MM.1S (cell line): ENCODE measurements at regions not wholly inside any gene's neighbourhood (a gene's known extent, or its start where the extent isn't known, plus 50 kb on each side); places are given as distances from the start of the nearest gene placed in this dataset.

Experiments used
- DNase-seq: peaks from one replicate; pipeline ENCODE4 v3.0.0-alpha.2; 2015
- H2AFZ ChIP-seq: fragments of 300-600 bp; sonication (generic); 2 replicates; pipeline ENCODE4 v1.6.0; 2016; ENCODE audit warnings: antibody characterized with exemption, low read length
- H3F3A ChIP-seq: fragments of 300-600 bp; sonication (generic); 2 replicates; pipeline ENCODE4 v1.6.1; 2016; ENCODE audit warnings: mild to moderate bottlenecking, antibody characterized with exemption, low read length, moderate library complexity, mixed read lengths; ENCODE audit not compliant: insufficient read depth
- H3K27ac ChIP-seq: fragments of 300-600 bp; sonication (generic); 2 replicates; pipeline ENCODE4 v1.5.1; 2016; ENCODE audit warnings: mild to moderate bottlenecking, low read length
- H3K27me3 ChIP-seq: fragments of 300-600 bp; sonication (generic); replicated peaks from 2 replicates; pipeline ENCODE4 v1.6.0; 2016; ENCODE audit warnings: low read length; ENCODE audit not compliant: insufficient read depth
- H3K36me3 ChIP-seq: fragments of 300-600 bp; sonication (generic); replicated peaks from 2 replicates; pipeline ENCODE4 v1.6.1; 2016; ENCODE audit warnings: mild to moderate bottlenecking, low read length, mixed read lengths; ENCODE audit not compliant: insufficient read depth
- H3K4me1 ChIP-seq: fragments of 300-600 bp; sonication (generic); 2 replicates; pipeline ENCODE4 v1.6.1; 2016; ENCODE audit warnings: low read length, mixed read lengths
- H3K4me2 ChIP-seq: fragments of 300-600 bp; sonication (generic); 2 replicates; pipeline ENCODE4 v1.6.0; 2016; ENCODE audit warnings: low read depth, low read length
- H3K4me3 ChIP-seq: fragments of 300-600 bp; sonication (generic); 2 replicates; pipeline ENCODE4 v1.5.1; 2016; ENCODE audit warnings: low read length, mixed read lengths
- H3K79me2 ChIP-seq: fragments of 300-600 bp; sonication (generic); 2 replicates; pipeline ENCODE4 v1.6.1; 2016; ENCODE audit warnings: mixed run types, low read length, mixed read lengths
- H3K9ac ChIP-seq: fragments of 300-600 bp; sonication (generic); 2 replicates; pipeline ENCODE4 v1.6.1; 2016; ENCODE audit warnings: low read length, mixed read lengths
- H3K9me2 ChIP-seq: fragments of 300-600 bp; sonication (generic); replicated peaks from 2 replicates; pipeline ENCODE4 v1.6.1; 2016; ENCODE audit warnings: mild to moderate bottlenecking, low read length, mixed read lengths; ENCODE audit not compliant: insufficient read depth
- H3K9me3 ChIP-seq: fragments of 300-600 bp; sonication (generic); replicated peaks from 2 replicates; pipeline ENCODE4 v1.6.1; 2016; ENCODE audit warnings: mild to moderate bottlenecking, low read length, mixed read lengths; ENCODE audit not compliant: insufficient read depth
- H4K20me1 ChIP-seq: fragments of 300-600 bp; sonication (generic); 2 replicates; pipeline ENCODE4 v1.6.1; 2016; ENCODE audit warnings: mild to moderate bottlenecking, low read length, moderate library complexity, mixed read lengths; ENCODE audit not compliant: insufficient read depth
- EZH2 ChIP-seq: fragments of 300-600 bp; sonication (generic); optimal IDR thresholded peaks from 2 replicates; pipeline ENCODE3; 2017; ENCODE audit warnings: low read depth, mild to moderate bottlenecking, antibody characterized with exemption, low read length, mixed read lengths
- EZH2phosphoT487 ChIP-seq: fragments of 300-600 bp; sonication (generic); IDR thresholded peaks from 2 replicates; pipeline ENCODE4 v1.6.1; 2018; ENCODE audit warnings: antibody characterized with exemption, low read length
- TF ChIP-seq, protein P1 (sequence below): fragments of 300-600 bp; sonication (generic); IDR thresholded peaks from 2 replicates; pipeline ENCODE4 v1.5.1; 2016; ENCODE audit warnings: antibody characterized with exemption, low read length, mixed read lengths

DNA sequence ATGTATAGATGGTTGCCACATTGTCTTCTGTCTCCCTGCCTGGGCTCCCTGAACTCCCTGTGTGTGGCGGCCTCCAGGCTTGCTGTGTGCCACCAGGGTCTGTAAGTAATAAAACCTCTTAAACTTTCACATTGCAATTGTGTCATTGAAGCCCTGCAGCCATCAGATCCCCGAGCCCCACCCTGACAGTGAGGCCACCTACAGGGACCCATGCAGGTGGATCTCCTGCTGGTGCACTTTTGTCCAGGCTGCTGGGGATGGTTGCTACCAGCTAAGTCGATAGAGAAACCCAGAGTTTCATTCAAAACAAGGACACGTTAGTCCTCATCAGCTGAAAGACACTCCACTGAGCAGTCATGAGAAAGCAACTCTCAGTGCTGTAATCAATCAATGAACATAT is 133.6 kb upstream of the PRICKLE2 start:
- Histone ChIP-seq H3K27me3 (no peaks in the 10 kb centered on the region), H3K9me2 (no peaks in the 10 kb centered on the region), H3K4me2 (peak overlapping the region; percentile 52; the same call in 1 of the 2 replicates), H3K79me2 (no peaks in the 10 kb centered on the region), H3F3A (peaks cover 48% of the 10 kb centered on the region), H4K20me1 (no peaks in the 10 kb centered on the region), H2AFZ (no peak overlapping the region; the same call in 1 of the 2 replicates), H3K4me3 (no peak overlapping the region), H3K27ac (peak overlapping the region; percentile 82; the same call in 1 of the 2 replicates), H3K36me3 (no peaks in the 10 kb centered on the region), H3K9me3 (no peaks in the 10 kb centered on the region), H3K4me1 (peaks cover 76% of the 10 kb centered on the region), H3K9ac (0 out of 2 replicates have a peak overlapping the region, but pooled peaks have one; percentile 16)
- TF ChIP-seq, protein P1, sequence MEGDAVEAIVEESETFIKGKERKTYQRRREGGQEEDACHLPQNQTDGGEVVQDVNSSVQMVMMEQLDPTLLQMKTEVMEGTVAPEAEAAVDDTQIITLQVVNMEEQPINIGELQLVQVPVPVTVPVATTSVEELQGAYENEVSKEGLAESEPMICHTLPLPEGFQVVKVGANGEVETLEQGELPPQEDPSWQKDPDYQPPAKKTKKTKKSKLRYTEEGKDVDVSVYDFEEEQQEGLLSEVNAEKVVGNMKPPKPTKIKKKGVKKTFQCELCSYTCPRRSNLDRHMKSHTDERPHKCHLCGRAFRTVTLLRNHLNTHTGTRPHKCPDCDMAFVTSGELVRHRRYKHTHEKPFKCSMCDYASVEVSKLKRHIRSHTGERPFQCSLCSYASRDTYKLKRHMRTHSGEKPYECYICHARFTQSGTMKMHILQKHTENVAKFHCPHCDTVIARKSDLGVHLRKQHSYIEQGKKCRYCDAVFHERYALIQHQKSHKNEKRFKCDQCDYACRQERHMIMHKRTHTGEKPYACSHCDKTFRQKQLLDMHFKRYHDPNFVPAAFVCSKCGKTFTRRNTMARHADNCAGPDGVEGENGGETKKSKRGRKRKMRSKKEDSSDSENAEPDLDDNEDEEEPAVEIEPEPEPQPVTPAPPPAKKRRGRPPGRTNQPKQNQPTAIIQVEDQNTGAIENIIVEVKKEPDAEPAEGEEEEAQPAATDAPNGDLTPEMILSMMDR = peak; percentile 16
- no peak for TF ChIP-seq EZH2
- DNase-seq = peak; percentile 80

DNA sequence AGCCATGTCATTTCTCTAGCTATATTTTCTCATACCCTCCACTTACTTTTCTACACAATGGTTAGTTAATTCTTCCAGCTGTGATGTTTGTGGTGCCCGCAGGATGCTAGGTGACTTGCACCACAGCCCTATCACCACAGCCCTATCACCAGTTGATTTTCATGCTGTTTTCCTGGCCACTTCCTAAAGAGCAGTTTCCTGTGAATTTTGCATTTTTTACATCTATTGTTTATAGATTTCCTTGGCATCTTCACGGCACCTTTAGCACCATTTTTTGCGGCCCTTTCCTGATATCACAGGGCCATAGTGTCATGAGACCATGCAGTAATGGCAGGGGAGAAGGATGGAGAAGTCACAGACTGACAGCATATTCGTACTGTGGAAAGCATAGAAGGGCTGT is 132.9 kb upstream of the PRICKLE2 start:
- no peak for TF ChIP-seq EZH2
- TF ChIP-seq, protein P1 = no peak
- no peak for TF ChIP-seq EZH2phosphoT487
- H3K36me3 ChIP-seq = no peaks in the 10 kb centered on the region
- no peaks in the 10 kb centered on the region for H4K20me1 ChIP-seq
- peak overlapping the region; percentile 52; the same call in 1 of the 2 replicates for H3K4me2 ChIP-seq
- H3K4me3 ChIP-seq = no peak overlapping the region
- H3K27ac ChIP-seq = peak overlapping the region; percentile 82; the same call in 1 of the 2 replicates
- H3F3A ChIP-seq = peaks cover 43% of the 10 kb centered on the region
- H3K9ac ChIP-seq = no peak overlapping the region
- no peak overlapping the region for H2AFZ ChIP-seq
- no peaks in the 10 kb centered on the region for H3K9me2 ChIP-seq
- no peaks in the 10 kb centered on the region for H3K9me3 ChIP-seq
- no peak for DNase-seq
- H3K4me1 ChIP-seq = peaks cover 74% of the 10 kb centered on the region
- no peaks in the 10 kb centered on the region for H3K27me3 ChIP-seq
- no peaks in the 10 kb centered on the region for H3K79me2 ChIP-seq

DNA sequence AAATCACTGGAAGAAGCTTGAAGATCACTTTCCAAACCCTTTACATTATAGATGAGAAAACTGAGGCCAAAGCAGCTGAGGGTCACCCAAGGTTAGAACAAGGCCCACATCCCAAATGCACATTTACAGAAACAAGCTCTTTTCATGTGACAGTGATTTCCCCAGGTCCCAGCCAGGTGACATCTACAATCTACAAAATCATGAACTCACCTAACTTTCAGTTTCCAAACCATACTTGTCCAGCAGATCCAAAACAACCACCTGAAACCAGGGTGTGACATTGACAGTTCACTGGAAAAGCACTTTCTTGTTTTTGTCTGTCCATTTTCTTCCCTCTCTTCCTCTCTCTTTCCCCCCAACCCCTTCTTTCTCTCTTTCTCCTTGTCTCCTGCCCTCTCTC is 132.2 kb upstream of the PRICKLE2 start:
- Histone ChIP-seq H3K27ac (peak overlapping the region; percentile 82), H3K36me3 (no peaks in the 10 kb centered on the region), H3K27me3 (no peaks in the 10 kb centered on the region), H3K4me2 (peak overlapping the region; percentile 52), H3K9me2 (no peaks in the 10 kb centered on the region), H3F3A (peaks cover 49% of the 10 kb centered on the region), H3K79me2 (no peaks in the 10 kb centered on the region), H3K9ac (no peak overlapping the region; the same call in 1 of the 2 replicates), H3K9me3 (no peaks in the 10 kb centered on the region), H3K4me1 (peaks cover 74% of the 10 kb centered on the region), H3K4me3 (no peak overlapping the region), H2AFZ (no peak overlapping the region), H4K20me1 (no peaks in the 10 kb centered on the region)
- TF ChIP-seq, protein P1 = no peak
- TF ChIP-seq EZH2phosphoT487 (no peak), EZH2 (no peak)
- DNase-seq = peak; percentile 88
